ENCODE measurements at regions not wholly inside any gene's neighbourhood (a gene's known extent, or its start where the extent isn't known, plus 50 kb on each side); places are given as distances from the start of the nearest gene placed in this dataset.
A peak's percentile ranks its signal among the peaks of the same experiment; 100 is the strongest.
"Not testable (repeated sequence)": the region's sequence is repeated elsewhere in the genome, so short reads cannot be mapped to it uniquely, and the experiment has no call there.

DNA sequence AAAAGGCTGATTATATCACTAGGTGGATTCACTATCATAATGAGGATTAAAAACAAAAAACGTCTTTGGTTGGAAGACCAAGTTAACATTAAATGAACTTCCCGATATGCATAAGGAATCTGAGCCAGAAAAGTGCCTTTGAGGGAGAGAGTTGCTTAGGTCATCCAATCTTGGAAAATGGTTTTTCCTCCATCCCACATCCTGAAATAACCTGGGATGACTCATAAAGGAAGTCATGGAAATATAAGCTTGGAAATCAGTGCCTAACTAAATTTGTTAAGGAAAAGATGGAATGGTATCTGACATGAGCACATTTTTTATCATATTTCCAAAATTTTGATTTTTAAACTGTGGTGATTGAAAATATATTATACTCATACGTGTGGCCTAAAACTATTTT is 66.0 kb downstream of the KBTBD8 start:
- DNase-seq (ENCODE audit: low read depth): no peak

GRCh38 chr3:67067251-67067650 is 69.1 kb downstream of the KBTBD8 start:
- DNase-seq (ENCODE audit: low read depth): no peak

DNA sequence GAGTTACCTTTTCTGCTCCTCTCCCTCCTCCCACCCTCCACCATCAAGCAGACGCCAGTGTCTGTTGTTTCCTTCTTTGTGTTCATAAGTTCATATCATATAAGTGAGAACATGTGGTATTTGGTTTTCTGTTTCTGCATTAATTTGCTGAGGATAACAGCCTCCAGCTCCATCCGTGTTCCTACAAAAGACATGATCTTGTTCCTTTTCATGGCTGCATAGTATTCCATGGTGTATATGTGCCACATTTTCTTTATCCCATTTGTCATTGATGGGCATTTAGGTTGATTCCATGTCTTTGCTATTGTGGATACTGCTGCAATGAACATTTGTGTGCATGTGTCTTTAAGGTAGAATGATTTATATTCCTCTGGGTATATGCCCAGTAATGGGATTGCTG is 74.5 kb downstream of the KBTBD8 start:
- not testable (repeated sequence) for DNase-seq (ENCODE audit: low read depth)

DNA sequence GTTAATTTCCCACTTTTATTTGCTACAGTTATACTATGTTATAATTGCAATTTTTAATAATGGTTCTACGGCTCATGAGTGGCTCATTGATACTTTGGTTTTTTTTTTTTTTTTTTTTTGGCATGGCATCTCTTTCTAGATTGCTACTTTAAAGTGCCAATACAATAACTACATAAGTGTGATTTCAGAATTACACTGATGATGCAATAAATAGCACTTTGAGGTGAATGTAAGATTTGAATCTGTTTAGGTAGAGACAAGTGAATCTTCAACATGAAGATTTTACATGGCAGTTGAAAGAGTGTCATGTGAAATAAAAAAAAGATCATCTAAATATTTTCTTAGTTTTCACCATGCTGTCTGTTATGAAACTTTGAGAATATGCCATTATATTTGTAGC is 75.7 kb downstream of the KBTBD8 start:
- DNase-seq (ENCODE audit: low read depth): no peak

DNA sequence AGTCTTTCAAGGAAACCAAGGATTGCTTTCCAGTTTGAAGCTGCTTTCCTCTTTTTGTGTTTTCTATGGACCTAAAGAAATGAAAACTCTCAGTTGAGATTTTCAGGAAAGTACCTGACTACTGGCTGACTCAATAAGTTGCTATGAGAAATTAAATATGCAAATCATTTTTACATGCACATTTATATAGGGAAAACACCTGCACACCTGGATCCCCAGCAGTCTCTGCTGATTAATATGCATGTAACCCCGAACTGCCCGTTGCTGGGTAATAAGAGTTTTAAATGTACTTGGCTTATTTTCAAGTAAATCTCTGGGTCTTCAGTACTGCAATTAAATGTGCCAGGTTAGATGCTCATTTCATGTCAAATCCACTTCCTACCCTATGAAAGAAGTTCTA is 77.2 kb downstream of the KBTBD8 start:
- no peak for DNase-seq (ENCODE audit: low read depth)

- DNase-seq (ENCODE audit: low read depth): no peak
Observed at GRCh38 chr3:67076607-67077006, 78.5 kb downstream of the KBTBD8 start.

DNA sequence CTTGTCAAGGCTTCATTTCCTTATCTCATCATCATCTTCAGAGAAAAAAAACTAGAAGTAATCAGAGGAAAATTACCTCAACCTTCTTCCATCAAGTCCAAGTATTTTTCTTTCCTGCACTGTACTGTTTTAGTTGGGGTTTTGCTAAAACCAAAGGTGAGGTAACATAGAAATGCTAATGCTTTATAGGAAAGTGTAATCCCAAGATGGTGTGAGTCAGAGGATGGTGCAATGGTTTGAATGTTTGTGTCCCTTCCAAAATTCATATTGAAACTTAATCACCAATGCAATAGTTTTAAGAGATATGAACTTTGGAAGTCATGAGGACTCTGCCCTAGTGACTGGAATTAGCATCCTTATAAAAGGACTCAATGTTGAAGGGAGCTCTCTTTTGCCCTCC is 79.5 kb downstream of the KBTBD8 start:
- no peak for DNase-seq (ENCODE audit: low read depth)

DNA sequence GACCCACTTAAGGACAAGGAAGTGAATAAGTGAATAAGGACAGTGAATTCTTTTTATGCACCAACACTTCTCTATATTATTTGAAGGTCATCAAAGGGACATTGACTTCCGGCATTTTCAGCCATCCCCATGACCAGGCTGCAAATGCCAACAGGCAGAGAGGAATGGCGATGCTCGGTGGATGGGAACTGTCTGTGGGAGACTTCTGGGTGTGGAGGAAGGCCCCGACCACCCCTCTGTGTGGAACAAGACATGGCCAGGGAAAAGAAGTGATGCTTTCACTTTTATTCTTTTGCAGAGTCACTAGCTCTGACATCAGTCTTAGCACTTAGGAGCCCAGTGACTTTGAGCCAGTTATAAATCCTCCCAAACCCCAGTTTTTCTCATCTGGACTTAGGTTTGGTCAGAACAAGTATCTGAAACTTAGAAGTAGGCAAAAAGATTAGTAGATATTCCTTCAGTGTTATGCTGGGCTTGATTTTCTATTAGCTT is 84.5 kb downstream of the KBTBD8 start:
- DNase-seq (ENCODE audit: low read depth): no peak

- peak; percentile 10 for DNase-seq (ENCODE audit: low read depth)
Observed at GRCh38 chr3:67083277-67083676, 85.2 kb downstream of the KBTBD8 start.

- no peak for DNase-seq (ENCODE audit: low read depth)
Observed at GRCh38 chr3:67087788-67088187, 89.7 kb downstream of the KBTBD8 start.

DNA sequence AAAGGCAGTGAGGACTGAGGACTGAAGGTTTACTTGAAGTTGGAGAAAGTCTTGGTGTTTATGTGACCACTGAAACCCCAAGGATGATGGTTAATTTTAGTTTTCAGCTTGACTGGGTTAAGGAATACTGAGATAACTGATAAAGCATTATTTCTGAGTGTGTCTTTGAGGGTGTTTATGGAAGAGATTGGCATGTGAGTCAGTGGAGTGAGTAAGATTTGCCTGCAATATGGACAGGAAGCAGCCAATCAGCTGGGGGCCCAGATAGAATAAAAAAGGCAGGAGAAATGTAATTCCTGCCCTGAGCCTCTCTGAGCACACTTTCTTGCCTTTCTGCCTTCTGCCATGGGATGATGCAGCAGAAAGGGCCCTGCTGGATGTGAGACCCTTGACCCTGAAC is 92.4 kb downstream of the KBTBD8 start:
- DNase-seq (ENCODE audit: low read depth): no peak

DNA sequence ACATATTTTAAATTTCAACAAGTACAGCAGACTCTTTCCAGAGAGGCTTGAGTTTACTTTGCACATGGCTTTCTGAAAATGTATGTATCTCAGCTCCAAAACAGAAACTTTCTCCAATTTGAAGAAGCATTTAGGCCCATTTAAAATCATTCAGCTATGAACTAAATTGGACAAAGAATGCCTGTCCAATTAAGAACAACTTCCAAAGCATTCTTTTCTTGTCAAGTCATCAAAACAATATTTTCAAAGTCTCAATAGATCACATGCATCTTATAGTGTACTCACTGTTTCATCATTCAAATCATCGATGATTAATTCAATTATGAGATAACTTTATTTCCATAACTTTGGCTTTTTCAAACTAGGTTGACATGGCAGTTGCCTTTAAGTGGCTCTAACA is 95.2 kb downstream of the KBTBD8 start:
- DNase-seq (ENCODE audit: low read depth): no peak

DNA sequence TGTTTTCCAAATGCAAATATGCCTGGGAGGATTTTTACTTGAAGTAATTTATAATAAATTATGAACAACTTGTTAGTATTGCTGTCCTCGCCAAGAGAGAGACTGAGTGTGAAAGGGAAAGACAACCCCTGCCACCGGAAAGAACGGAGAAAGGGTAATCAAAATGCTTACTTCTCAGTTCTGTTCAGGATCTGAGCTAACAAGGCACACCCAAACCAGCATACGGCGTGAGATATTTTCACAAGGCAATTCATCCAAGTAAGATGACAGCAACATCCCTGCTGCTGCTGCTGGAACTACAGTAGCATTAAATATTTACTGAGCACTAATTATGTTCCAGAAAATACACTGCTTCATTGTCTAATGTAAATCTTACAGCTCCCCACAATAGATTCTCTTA is 96.1 kb downstream of the KBTBD8 start:
- no peak for DNase-seq (ENCODE audit: low read depth)

DNA sequence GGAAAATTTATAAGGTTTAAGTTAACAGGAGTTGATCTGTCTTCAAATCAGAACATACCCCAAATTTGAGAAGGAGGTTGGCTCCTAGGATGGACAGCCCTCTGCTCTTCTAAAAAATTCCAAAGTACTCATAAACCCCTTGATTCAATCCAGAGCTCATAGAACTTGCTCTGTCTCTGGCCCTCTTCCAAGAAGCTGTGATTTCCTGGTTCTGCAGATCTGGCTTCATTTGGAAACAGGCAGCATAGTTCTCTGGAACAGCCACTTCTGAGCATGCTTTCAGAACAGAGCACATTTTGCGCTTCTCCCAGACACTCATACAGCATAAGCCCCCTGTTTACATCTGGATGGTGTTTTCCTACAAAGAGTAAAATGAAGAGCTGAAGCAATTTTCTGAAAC is 96.7 kb downstream of the KBTBD8 start:
- no peak for DNase-seq (ENCODE audit: low read depth)

- no peak for DNase-seq (ENCODE audit: low read depth)
Observed at GRCh38 chr3:67104388-67104787, 106.3 kb downstream of the KBTBD8 start.

- DNase-seq (ENCODE audit: low read depth): no peak
Observed at GRCh38 chr3:67106874-67107273, 108.8 kb downstream of the KBTBD8 start.

DNA sequence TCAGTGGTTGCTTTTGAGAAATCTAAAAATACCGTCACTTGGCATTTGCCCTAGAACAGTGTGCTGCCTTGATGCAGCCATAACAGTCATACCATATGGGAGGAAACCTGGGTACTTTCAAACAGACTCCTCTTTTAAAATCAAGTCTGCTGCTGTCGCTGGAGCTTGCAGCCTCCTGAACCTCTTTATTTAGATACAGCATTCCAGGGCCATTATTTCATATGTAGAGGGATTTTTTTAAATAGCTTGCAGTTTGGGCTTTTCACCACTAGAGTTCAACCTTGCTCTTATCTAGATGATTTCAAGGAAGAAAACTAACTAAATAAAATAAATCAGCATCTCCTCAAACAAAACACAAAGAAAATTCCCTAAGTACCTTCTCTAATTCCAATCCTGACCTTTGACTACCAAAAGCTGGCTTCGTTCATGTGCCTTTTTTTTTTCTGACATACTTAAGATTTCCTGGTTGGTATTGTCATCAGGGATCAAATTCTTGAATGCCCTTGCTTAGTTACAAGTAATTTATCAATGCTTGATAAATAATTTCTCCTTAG is 111.6 kb downstream of the KBTBD8 start:
- no peak for DNase-seq (ENCODE audit: low read depth)

DNA sequence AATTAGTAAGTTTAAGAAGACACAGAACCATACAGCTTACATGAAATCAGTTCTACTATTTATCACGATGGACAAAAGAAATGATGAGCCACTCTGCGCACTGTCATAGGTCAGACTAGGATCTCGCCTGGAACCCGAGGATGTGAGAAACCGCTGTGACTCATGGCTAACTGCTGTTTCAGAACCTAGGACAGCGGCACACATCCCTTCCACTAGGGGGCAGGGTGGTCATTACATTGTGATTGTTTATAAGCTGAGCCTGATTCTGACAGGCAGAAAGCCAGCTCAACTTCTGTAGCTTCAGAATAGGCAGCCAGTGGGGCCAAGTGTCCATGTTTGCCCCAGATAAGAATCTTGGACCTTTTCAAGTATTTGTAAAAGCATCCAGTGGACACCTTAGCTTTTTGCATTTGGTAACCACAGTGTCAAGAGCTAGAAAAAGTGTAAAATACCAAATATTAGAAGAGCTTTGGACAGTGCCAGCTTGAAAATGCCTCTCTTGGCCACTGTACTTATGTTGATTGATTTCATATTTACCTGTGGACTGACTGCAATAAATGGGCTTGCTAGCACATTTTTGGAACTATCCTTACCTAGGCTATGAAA is 115.8 kb downstream of the KBTBD8 start:
- peak; percentile 65 for DNase-seq (ENCODE audit: low read depth)

DNA sequence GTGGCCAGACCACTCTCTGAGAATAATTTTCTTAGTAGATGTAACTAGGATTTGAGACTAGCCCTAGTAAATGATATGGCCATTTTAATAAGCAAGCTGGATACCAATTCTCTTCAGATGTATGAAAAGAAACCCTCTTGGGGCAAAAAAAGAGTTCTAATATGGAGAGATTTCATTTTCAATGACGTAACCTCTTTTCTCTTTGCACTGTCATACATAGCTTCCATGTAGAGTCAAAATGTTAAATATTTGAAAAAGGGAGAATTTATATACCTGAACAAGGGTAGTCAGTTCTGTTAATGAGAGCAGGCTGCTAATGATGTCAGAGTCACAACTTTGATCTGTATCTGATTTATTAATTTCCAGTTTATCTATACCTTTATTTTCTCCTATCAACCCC is 120.0 kb downstream of the KBTBD8 start:
- no peak for DNase-seq (ENCODE audit: low read depth)

DNA sequence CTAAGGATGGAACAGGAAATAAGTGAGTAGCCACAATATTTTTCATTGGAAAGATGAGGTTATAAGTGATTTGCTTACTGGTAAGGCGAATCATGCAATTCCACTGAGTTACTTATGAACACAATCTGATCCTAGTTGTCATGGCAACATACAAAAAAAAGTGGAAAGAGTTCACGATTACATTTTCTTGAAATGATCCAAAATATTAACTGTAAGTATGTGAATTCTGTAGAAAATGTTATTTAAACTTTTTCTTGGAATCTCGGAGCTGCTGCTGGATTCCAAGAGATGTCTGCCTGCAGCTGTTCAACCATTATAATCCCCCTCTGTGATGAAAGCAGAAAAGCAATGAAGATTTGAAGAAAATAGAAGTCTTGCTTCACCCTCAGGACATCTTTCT is 120.5 kb downstream of the KBTBD8 start:
- DNase-seq (ENCODE audit: low read depth): no peak

DNA sequence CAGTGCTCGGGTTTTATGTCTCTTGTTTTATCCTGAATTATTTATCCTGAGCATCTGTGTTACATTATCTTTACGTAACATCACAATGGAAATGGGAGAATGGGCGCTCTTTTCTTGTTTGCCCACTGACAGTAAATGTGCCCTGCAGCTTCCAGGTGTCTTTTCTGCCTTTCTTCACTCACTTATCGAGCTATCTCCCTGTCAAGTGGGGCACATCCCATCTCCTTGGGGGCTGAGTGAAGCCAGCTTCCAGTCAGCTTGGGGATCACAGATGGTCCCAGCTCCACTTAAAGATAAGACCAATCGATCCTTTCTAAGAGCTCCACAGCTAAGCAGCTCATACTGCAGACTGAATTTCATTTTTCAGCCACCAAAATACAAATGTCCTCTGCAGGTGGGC is 125.8 kb downstream of the KBTBD8 start:
- DNase-seq (ENCODE audit: low read depth): no peak

DNA sequence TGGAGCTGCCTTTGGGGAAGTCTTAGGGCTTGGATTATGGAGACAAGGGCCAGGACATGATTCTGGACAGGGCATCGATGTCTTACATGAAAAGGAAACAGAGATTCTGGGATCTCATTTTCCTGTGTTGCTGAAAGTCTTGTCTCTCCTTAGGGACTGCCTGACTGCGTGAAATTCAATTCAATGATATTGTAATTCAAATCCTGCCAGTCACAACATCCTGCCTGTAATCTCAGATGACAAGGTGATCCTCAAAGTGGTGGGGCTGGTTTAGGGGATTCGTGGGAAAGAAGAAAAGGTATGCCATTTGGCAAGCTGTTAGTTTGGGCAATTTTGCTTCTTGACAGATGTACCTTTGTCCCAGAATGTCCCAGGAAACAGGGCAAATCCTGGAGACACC is 129.1 kb downstream of the KBTBD8 start:
- no peak for DNase-seq (ENCODE audit: low read depth)

- DNase-seq (ENCODE audit: low read depth): no peak
Observed at GRCh38 chr3:67142432-67142831, 144.3 kb downstream of the KBTBD8 start.

GRCh38 chr3:67145738-67146137 is 147.6 kb downstream of the KBTBD8 start:
- DNase-seq (ENCODE audit: low read depth): no peak
